ENCODE measurements at regions not wholly inside any gene's neighbourhood (a gene's known extent, or its start where the extent isn't known, plus 50 kb on each side); places are given as distances from the start of the nearest gene placed in this dataset.

DNA sequence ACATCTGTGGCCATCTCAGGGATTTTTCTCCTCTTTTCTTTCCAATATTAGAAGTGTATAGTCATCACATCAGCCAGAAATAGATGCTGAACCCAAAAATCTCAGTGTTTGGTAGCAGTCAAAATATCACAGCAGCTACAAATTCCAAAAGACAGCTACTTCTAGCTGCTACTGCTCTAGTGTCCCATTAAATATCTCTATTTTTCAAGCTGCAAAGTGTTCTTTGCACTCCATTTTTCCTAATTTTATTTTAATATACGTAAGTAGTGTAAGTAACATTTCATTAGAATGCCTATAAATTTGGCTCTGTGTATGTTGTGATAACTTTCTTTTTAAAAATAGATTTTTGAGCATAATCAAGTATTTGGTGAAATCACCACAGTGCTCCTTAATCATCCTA lies 967.3 kb downstream of the BCL11A start:
- TF ChIP-seq POLR2A (IDR thresholded peaks at IDR 0.05; ENCODE audit: low read length), result no peak
- no peak for TF ChIP-seq GATA1 (IDR thresholded peaks at IDR 0.05; ENCODE audit: low read depth, low read length)
